Erythroblast (primary cell): ENCODE measurements at regions not wholly inside any gene's neighbourhood (a gene's known extent, or its start where the extent isn't known, plus 50 kb on each side); places are given as distances from the start of the nearest gene placed in this dataset.

ENCODE experiments used
- GATA1 ChIP-seq: IDR thresholded peaks from 2 replicates; pipeline ENCODE4 v1.6.1; 2011; ENCODE audit warnings: low read depth, mild to moderate bottlenecking, control low read depth, low read length, moderate library complexity
- POLR2A ChIP-seq: IDR thresholded peaks from 2 replicates; pipeline ENCODE4 v1.6.1; 2011; ENCODE audit warnings: mild to moderate bottlenecking, low read length

DNA sequence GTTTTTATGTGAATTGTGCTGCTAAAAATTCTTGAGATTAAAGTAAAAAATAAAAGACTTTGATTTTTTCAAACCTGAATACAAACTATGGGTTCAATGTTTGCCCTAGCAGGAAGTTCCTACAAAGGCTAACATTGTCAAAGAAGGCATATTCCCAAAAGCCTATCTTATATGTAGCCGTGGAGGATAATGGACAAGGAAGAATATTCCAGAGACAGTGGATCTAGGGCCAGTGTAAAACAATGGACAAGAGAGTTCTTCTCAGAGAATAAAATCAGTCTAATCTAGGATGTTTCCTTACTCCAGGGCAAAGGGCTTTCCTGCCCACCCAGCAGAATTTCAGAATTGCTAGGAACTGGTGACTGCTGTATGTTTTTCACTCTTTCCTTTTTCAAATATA lies 359.2 kb upstream of the ATP2B1 start:
- no peak for TF ChIP-seq POLR2A
- TF ChIP-seq GATA1: no peak
